ENCODE measurements at regions not wholly inside any gene's neighbourhood (a gene's known extent, or its start where the extent isn't known, plus 50 kb on each side); places are given as distances from the start of the nearest gene placed in this dataset.

- no peak for DNase-seq (ENCODE audit: low read depth)
- no peak overlapping the region for H3K4me3 ChIP-seq (ENCODE audit: low read depth, low read length)
- TF ChIP-seq, protein P1, sequence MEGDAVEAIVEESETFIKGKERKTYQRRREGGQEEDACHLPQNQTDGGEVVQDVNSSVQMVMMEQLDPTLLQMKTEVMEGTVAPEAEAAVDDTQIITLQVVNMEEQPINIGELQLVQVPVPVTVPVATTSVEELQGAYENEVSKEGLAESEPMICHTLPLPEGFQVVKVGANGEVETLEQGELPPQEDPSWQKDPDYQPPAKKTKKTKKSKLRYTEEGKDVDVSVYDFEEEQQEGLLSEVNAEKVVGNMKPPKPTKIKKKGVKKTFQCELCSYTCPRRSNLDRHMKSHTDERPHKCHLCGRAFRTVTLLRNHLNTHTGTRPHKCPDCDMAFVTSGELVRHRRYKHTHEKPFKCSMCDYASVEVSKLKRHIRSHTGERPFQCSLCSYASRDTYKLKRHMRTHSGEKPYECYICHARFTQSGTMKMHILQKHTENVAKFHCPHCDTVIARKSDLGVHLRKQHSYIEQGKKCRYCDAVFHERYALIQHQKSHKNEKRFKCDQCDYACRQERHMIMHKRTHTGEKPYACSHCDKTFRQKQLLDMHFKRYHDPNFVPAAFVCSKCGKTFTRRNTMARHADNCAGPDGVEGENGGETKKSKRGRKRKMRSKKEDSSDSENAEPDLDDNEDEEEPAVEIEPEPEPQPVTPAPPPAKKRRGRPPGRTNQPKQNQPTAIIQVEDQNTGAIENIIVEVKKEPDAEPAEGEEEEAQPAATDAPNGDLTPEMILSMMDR (IDR thresholded peaks at IDR 0.05; ENCODE audit: insufficient read depth, low read depth, low read length, missing control alignments) = no peak
These were observed 168.4 kb upstream of the NHS start for GRCh38 chrX:17206584-17206983.

DNA sequence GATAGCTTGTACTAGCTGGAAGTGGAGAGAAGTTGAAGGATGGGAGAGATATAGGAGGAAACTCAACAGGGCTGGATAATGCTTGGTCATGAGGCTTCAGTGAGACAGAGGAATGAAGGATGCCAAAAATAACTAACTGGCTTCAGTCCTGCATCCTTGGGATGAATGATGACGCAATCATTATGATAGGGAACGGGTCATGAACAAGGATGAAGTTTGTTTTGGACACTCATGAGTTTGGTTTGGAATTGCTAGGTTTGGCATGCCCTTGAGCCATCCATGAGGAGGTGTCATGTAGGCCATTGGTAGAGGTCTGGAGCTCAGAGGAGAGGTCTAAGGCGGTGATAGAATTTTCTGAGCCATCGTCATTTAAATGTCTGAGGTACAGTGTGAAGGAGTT is 160.0 kb upstream of the NHS start:
- no peak for DNase-seq (ENCODE audit: low read depth)
- TF ChIP-seq, protein P1 (IDR thresholded peaks at IDR 0.05; ENCODE audit: insufficient read depth, low read depth, low read length, missing control alignments) = no peak
- no peak overlapping the region for H3K4me3 ChIP-seq (ENCODE audit: low read depth, low read length)

GRCh38 chrX:17226736-17227135 is 148.3 kb upstream of the NHS start:
- no peak overlapping the region for H3K4me3 ChIP-seq (ENCODE audit: low read depth, low read length)
- no peak for DNase-seq (ENCODE audit: low read depth)

GRCh38 chrX:17237146-17237545 is 137.9 kb upstream of the NHS start:
- TF ChIP-seq, protein P1 (IDR thresholded peaks at IDR 0.05; ENCODE audit: insufficient read depth, low read depth, low read length, missing control alignments) = no peak
- no peak overlapping the region for H3K4me3 ChIP-seq (ENCODE audit: low read depth, low read length)
- DNase-seq (ENCODE audit: low read depth) = no peak

More at GRCh38 chrX:17226736-17227135, 148.3 kb upstream of the NHS start:
- TF ChIP-seq, protein P1 (IDR thresholded peaks at IDR 0.05; ENCODE audit: insufficient read depth, low read depth, low read length, missing control alignments) = no peak

GRCh38 chrX:17242470-17242869 is 132.5 kb upstream of the NHS start:
- DNase-seq (ENCODE audit: low read depth) = peak; percentile 39
- TF ChIP-seq, protein P1 (IDR thresholded peaks at IDR 0.05; ENCODE audit: insufficient read depth, low read depth, low read length, missing control alignments) = peak; percentile 55
- no peak overlapping the region for H3K4me3 ChIP-seq (ENCODE audit: low read depth, low read length)

DNA sequence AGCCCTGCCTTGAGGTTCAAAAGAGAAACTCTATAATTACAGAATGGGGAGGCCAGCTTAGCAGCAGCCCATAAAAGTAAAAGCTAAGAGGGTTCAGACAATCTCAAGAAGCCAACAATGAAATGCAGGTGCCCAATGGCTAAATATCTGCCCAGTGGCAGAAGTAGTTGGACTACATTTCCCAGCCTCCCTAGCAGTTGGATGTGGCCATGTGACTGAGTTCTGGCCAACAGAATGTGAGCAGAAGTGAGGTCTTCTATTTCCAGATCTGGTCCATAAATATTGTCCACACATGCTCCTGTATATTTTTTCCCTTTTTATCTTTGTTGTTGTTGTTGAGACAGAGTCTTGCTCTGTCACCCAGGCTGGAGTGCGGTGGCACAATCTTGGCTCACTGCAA is 127.9 kb upstream of the NHS start:
- no peak for DNase-seq (ENCODE audit: low read depth)
- H3K4me3 ChIP-seq (ENCODE audit: low read depth, low read length) = no peak overlapping the region
- TF ChIP-seq, protein P1 (IDR thresholded peaks at IDR 0.05; ENCODE audit: insufficient read depth, low read depth, low read length, missing control alignments) = no peak

DNA sequence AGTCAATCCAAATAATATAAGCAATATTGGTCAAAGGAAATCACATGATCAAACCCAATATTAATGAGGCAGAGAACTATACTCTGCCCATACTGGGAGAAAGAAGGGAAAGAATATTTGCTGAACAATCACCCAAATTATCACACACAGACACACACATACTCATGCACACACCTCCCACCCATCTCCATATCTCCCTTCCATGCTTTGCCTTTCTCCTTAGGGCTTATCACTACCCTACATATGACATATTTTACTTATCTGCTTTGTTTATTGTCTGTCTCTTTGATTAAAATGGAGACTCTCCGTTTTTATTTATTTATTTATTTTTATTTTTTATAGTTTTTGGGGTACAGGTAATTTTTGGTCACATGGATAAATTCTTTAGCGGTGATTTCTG is 112.9 kb upstream of the NHS start:
- TF ChIP-seq, protein P1 (IDR thresholded peaks at IDR 0.05; ENCODE audit: insufficient read depth, low read depth, low read length, missing control alignments) = no peak
- no peak for DNase-seq (ENCODE audit: low read depth)

More for the DNA sequence above, 112.9 kb upstream of the NHS start:
- no peak overlapping the region for H3K4me3 ChIP-seq (ENCODE audit: low read depth, low read length)

Data from GM12865 (cell line).